Colonic mucosa (tissue), 4 donors: ENCODE measurements at regions not wholly inside any gene's neighbourhood (a gene's known extent, or its start where the extent isn't known, plus 50 kb on each side); places are given as distances from the start of the nearest gene placed in this dataset.
A peak's percentile ranks its signal among the peaks of the same experiment; 100 is the strongest.

Experiments used
- DNase-seq: peaks from one replicate; pipeline ENCODE4 v3.0.0-alpha.2; 2020
- H3K27ac ChIP-seq: fragments of 200-600 bp; one replicate; pipeline ENCODE4 v1.8.0; 2021
- H3K27me3 ChIP-seq: fragments of 200-600 bp; one replicate; pipeline ENCODE4 v1.8.0; 2021
- H3K36me3 ChIP-seq: fragments of 200-600 bp; one replicate; pipeline ENCODE4 v1.8.0; 2021
- H3K4me1 ChIP-seq: fragments of 200-600 bp; one replicate; pipeline ENCODE4 v1.8.0; 2021; ENCODE audit warnings: mild to moderate bottlenecking
- H3K4me3 ChIP-seq: fragments of 200-600 bp; one replicate; pipeline ENCODE4 v1.8.0; 2021
- H3K9ac ChIP-seq, 2 donors: one replicate each; pipeline ENCODE4 v1.7.0; 2013; ENCODE audit warnings: control low read depth in 2 of 2, low read depth in 2 of 2, low read length in 2 of 2
- H3K9me3 ChIP-seq: fragments of 200-600 bp; one replicate; pipeline ENCODE4 v1.8.0; 2021
- CTCF ChIP-seq: fragments of 200-600 bp; IDR thresholded peaks from one replicate; pipeline ENCODE4 v1.8.0; 2022; ENCODE audit warnings: antibody characterized with exemption, mild to moderate bottlenecking
- intact Hi-C: fragments of 100-400 bp; cut with DNase I; formaldehyde crosslinking; loops from one replicate; pipeline ENCODE4 v1.14.1; 2022
- donor health status: healthy.
- donor health status: DM: no; HTN: no; CAD: no.
- donor health status: DM: no; HTN: no; CAD: no.

GRCh38 chr15:31269816-31270575, 56.6 kb upstream of the KLF13 start:
- Histone ChIP-seq H3K4me1 (peaks cover 45% of the 10 kb centered on the region), H3K27ac (no peak overlapping the region), H3K4me3 (no peak overlapping the region), H3K27me3 (no peaks in the 10 kb centered on the region), H3K36me3 (no peaks in the 10 kb centered on the region), H3K9me3 (no peaks in the 10 kb centered on the region), H3K9ac (no peak overlapping the region)
- intact Hi-C loops: loop anchor here (10.0 kb wide), 1 partner anchor 55 kb away; the partner anchor contains the start of gene KLF13
- TF ChIP-seq CTCF: no peak
- DNase-seq: peak; percentile 18

- Histone ChIP-seq H3K27me3 (no peaks in the 10 kb centered on the region), H3K9ac (no peak overlapping the region), H3K36me3 (no peaks in the 10 kb centered on the region), H3K4me1 (peaks cover 38% of the 10 kb centered on the region), H3K27ac (no peak overlapping the region), H3K4me3 (no peak overlapping the region), H3K9me3 (no peaks in the 10 kb centered on the region)
- peak; percentile 20 for DNase-seq
- intact Hi-C loops: loop anchor here (10.0 kb wide), 1 partner anchor 54 kb away; the partner anchor contains the start of gene KLF13
- TF ChIP-seq CTCF: no peak
Observed at GRCh38 chr15:31270767-31271166, 55.9 kb upstream of the KLF13 start.

GRCh38 chr15:31271224-31271635, 55.4 kb upstream of the KLF13 start:
- H3K9me3 ChIP-seq: no peaks in the 10 kb centered on the region
- H3K9ac ChIP-seq: no peak overlapping the region
- peaks cover 34% of the 10 kb centered on the region for H3K4me1 ChIP-seq
- intact Hi-C loops: loop anchor here (10.0 kb wide), 1 partner anchor 54 kb away; the partner anchor contains the start of gene KLF13
- no peak overlapping the region for H3K4me3 ChIP-seq
- DNase-seq: no peak
- no peak for TF ChIP-seq CTCF
- no peaks in the 10 kb centered on the region for H3K27me3 ChIP-seq
- no peaks in the 10 kb centered on the region for H3K36me3 ChIP-seq
- no peak overlapping the region for H3K27ac ChIP-seq

- no peak overlapping the region for H3K9ac ChIP-seq
- intact Hi-C loops: loop anchor here (10.0 kb wide), 1 partner anchor 53 kb away; the partner anchor contains the start of gene KLF13
- no peaks in the 10 kb centered on the region for H3K9me3 ChIP-seq
- peak overlapping the region; percentile 31 for H3K27ac ChIP-seq
- peaks cover 31% of the 10 kb centered on the region for H3K4me1 ChIP-seq
- DNase-seq: no peak
- H3K27me3 ChIP-seq: no peaks in the 10 kb centered on the region
- no peak overlapping the region for H3K4me3 ChIP-seq
- TF ChIP-seq CTCF: no peak
- no peaks in the 10 kb centered on the region for H3K36me3 ChIP-seq
Observed at GRCh38 chr15:31271711-31272557, 54.7 kb upstream of the KLF13 start.

- H3K36me3 ChIP-seq: no peaks in the 10 kb centered on the region
- no peaks in the 10 kb centered on the region for H3K27me3 ChIP-seq
- peak overlapping the region; percentile 31 for H3K27ac ChIP-seq
- H3K4me3 ChIP-seq: no peak overlapping the region
- TF ChIP-seq CTCF: no peak
- peak overlapping the region in 1 of 2 donors; percentile 3 for H3K9ac ChIP-seq
- peaks cover 27% of the 10 kb centered on the region for H3K4me1 ChIP-seq
- intact Hi-C loops: loop anchor here (10.0 kb wide), 1 partner anchor 52 kb away; the partner anchor contains the start of gene KLF13
- H3K9me3 ChIP-seq: no peaks in the 10 kb centered on the region
- peak; percentile 94 for DNase-seq
Observed at GRCh38 chr15:31272558-31273257, 53.9 kb upstream of the KLF13 start.
